HG02840 (cell line): ENCODE measurements at regions not wholly inside any gene's neighbourhood (a gene's known extent, or its start where the extent isn't known, plus 50 kb on each side); places are given as distances from the start of the nearest gene placed in this dataset.
"Not testable (repeated sequence)": the region's sequence is repeated elsewhere in the genome, so short reads cannot be mapped to it uniquely, and the experiment has no call there.

Experiments
- ATAC-seq: cut with Tn5 transposase; IDR thresholded peaks from one replicate; pipeline ENCODE4 v1.9.1; 2021; ENCODE audit warnings: mild to moderate bottlenecking, moderate library complexity, moderate number of reproducible peaks; ENCODE audit not compliant: unreplicated experiment, low FRiP score

DNA sequence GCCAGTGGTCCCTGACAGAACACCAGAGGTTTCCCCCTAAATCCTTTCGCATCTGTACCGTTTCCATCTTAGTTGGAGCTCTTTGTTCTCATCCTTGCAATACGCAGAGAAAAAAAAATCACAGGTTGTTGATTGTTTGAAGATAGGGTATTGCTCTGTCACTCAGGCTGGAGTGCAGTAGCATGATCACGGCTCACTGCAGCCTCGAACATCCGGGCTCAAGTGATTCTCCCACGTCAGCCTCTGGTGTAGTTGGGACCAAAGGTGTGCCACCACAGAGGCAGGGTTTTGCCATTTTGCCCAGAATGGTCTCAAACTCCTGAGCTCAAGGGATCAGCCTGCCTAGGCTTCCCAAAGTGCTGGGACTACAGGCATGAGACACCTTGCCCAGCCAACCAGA is 185.9 kb downstream of the FAM72C start:
- not testable (repeated sequence) for ATAC-seq

DNA sequence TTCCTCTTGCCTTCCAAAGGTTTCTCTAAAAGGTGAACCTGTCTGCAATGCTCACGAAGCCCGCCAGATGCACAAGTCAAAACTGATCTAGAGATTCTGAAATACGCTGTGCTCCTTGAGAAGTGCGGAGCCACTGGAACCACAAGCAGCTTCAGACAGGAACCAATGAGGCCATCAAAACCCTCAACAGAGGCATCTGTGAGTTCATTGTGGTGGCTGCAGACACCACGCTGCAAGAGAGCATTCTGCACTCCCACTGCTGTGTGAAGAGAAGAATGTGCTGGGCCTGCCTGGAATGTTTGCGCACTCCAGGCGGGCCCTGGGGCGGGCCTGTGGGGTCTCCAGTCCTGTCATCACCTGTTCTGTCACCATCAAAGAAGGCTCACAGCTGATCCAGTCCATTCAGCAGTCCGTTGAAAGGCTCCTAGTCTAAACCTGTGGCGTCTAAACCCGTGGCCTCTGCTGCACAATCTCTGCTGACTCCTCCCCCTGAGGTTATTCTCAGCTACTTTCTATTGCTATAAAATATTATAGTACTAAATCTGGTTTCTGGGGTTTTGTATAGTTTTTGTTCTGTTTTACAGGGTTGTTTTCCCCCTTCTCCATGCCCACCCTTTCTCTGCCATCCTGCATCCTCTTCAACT is 187.4 kb downstream of the FAM72C start:
- ATAC-seq: not testable (repeated sequence)

DNA sequence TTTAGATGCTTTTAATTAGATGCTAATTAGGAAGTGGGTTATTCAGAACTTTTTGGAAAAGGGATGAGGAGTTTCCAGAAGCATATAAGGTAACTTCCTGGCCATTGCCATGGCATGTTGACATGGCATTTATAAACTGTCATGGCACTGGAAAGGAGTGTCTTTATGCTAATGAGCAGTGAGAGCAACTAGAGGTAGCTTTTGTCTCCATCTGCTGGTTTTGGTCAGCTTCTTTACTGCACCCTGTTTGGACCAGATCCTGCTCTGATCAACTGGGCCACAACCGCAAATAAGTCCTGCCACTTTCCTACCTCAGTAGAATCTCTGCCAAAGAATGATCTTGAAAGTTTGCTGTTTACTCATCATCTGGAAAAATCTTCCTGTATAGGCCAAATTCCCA is 193.6 kb downstream of the FAM72C start:
- ATAC-seq: not testable (repeated sequence)

GRCh38 chr1:143764831-143765230 is 207.0 kb downstream of the FAM72C start:
- ATAC-seq: not testable (repeated sequence)

- not testable (repeated sequence) for ATAC-seq
Measured at GRCh38 chr1:143760366-143760765, 211.4 kb downstream of the FAM72C start.

DNA sequence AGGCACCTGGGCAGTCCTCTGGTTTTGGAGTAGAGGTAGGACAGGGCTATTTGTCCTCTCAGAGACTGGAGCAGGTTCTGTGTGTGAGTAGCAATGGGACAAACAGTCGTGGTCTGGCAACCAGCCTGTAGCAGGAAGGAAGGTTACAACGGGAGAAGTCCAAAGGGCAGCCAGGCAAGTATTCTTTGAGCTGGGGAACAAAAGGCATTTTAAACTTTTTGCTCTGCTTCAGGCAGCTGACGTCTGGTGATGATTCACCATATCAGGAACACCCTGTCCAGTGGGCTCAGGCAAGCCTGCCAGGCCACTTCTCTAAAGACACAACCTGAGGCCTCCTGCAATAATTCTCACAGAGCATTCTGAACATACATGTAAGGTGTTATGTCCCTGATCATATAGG is 215.8 kb downstream of the FAM72C start:
- not testable (repeated sequence) for ATAC-seq

DNA sequence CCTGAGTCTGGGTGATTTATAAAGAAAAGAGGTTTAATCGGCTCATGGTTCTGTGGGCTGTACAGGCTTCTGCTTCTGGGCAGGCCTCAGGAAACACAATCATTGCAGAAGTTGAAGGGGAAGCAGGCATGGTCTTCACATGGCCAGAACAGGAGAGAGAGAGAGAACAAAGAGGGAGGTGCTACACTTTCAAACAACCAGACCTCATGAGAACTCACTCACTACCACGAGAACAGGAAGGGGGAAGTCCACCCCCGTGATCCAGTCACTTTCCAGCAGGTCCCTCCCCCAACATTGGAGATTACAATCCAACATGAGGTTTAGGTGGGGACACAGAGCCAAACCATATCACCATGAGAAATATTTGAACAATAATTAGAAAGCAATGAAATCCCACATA is 222.9 kb downstream of the FAM72C start:
- no peak for ATAC-seq

- no peak for ATAC-seq
Measured at GRCh38 chr1:143736562-143736961, 235.2 kb downstream of the FAM72C start.

GRCh38 chr1:143735764-143736461 is 235.9 kb downstream of the FAM72C start:
- ATAC-seq: no peak

DNA sequence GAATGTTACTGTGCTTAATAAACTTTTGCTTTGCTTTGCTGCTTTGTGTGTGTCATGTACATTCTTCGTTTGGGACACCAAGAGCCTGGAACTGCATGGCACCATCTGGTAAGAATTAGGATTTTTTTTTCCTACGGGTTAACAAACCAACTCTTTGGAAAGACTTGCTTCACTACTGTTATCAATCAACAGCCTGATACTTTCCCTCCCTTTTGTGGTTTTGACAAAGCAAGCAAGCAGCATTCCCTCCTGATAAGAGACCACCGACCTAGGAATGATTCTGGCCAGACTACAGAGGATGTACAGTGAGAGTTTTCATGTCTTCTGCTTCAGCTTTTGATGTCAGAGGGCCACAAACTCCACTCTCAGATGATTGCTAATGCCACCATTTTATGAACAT is 237.5 kb downstream of the FAM72C start:
- not testable (repeated sequence) for ATAC-seq

GRCh38 chr1:143730890-143731289 is 240.9 kb downstream of the FAM72C start:
- ATAC-seq: not testable (repeated sequence)

GRCh38 chr1:143729449-143730111 is 242.2 kb downstream of the FAM72C start:
- not testable (repeated sequence) for ATAC-seq

DNA sequence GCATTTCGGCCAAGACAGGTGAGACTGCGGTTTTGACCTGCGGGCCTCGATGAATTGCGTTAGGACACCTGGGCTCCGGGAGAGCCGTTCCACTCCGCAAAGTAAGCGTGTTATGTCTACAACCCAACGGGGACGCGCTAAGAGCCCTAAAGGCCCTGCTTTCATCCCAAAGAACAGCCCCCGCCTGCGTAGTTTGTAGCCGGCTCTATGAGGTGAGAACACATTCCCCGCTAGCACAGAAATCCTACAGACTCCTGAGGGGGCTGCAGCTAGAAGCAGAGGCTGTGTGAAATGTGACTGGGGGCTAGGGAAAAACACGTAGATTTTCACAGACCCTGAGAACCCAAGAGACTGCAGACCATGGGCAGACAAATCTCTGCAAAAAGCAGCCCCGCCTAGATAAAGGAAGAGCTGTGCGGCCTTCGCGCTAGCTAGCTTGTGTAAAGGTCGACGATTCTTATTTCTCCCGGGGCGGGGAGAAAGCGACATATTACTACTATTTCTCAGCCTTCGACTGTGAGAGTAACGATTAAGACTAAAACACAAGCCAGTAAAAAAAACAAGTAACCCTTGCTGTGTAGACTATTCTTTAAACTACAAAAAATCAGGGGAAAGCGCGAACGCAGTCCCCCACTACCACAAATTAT is 242.9 kb downstream of the FAM72C start:
- ATAC-seq: peak; percentile 87

DNA sequence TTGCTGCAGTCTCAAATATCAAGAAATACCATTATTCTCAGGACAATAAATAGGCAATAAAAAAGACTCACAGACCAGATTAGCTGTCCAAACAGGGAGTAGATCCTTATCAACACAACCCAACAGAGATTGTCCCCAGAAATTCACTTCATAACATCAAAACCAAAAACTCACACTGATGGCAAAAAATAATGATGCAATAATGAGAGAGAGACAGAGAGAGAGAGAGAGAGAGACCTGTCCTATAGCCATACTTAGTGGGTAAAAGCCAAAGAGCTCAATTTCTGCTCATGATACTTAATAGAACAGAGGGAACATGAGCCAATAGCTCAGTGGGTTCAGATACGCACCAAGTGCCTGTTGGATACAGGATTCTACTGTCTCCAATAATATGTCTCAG is 244.5 kb downstream of the FAM72C start:
- no peak for ATAC-seq

GRCh38 chr1:143721024-143721373 is 250.8 kb downstream of the FAM72C start:
- no peak for ATAC-seq

- ATAC-seq: no peak
Measured at GRCh38 chr1:143720087-143721023, 251.4 kb downstream of the FAM72C start.

DNA sequence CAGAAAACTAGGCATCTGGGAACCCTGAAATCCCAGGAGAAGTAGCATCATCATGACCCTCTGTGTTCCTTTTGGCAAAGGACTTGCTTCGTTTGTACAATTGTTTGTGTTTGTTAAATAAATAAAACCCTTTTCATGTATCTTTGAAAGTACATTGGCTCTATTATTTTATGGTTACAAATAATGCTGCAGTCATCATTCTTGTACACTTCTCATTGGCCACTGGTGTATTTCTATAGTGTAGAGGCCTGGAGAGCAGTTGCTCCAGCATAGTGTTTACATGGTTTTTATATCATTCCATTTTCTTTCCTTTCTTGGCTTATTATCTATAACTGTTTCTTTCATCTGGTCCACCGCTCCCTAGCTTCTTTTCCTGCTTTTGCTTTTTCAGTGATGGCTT is 253.3 kb downstream of the FAM72C start:
- ATAC-seq: no peak

GRCh38 chr1:143718021-143718420 is 253.8 kb downstream of the FAM72C start:
- ATAC-seq: no peak

GRCh38 chr1:143717434-143717833 is 254.4 kb downstream of the FAM72C start:
- ATAC-seq: no peak

DNA sequence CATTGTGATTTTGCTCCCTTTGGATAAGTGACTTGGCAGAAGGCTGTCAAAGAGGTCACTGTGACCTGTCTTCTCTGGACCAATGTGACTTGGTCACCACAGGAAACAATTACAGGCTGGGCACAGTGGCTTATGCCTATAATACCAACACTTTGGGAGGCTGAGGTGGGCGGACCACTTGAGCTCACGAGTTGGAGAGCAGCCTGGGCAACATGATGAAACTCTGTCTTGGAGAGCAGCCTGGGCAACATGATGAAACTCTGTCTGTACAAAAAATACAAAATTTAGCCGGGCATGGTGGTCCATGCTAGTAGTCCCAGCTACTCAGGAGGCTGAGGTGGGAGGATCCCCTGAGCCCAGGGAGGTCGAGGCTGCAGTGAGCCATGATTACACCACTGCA is 256.9 kb downstream of the FAM72C start:
- not testable (repeated sequence) for ATAC-seq
